ENCODE measurements at regions not wholly inside any gene's neighbourhood (a gene's known extent, or its start where the extent isn't known, plus 50 kb on each side); places are given as distances from the start of the nearest gene placed in this dataset.
A peak's percentile ranks its signal among the peaks of the same experiment; 100 is the strongest.

DNA sequence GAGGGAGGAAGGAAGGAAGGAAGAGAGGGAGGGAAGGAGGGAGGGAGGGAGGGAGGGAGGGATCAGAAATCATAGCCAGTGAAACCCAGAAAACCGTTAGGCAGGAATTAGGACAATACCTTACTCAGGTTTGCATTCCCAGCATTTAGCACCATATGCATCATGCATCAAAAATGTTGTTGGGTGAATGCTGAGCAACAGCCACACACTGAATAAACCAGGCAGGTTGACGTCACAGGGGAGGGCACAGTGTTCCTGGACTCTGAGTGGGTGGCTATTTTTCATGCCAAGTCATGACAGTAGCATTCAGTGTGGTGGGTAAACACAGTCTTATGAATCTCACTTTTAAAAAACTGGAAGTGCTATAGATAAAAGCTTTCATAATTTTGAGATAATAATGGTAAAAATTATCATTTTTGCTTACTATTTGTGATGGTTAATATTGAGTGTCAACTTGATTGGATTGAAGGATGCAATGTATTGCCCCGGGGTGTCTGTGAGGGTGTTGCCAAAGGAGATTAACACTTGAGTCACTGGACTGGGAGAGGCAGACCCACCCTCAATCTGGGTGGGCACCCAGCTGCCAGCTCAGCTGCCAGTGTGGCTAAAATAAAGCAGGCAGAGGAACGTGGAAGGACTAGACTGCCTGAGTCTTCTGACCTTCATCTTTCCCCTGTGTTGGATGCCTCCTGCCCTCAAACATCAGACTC, 199.1 kb upstream of the PRKCQ start:
- TF ChIP-seq, protein P1, sequence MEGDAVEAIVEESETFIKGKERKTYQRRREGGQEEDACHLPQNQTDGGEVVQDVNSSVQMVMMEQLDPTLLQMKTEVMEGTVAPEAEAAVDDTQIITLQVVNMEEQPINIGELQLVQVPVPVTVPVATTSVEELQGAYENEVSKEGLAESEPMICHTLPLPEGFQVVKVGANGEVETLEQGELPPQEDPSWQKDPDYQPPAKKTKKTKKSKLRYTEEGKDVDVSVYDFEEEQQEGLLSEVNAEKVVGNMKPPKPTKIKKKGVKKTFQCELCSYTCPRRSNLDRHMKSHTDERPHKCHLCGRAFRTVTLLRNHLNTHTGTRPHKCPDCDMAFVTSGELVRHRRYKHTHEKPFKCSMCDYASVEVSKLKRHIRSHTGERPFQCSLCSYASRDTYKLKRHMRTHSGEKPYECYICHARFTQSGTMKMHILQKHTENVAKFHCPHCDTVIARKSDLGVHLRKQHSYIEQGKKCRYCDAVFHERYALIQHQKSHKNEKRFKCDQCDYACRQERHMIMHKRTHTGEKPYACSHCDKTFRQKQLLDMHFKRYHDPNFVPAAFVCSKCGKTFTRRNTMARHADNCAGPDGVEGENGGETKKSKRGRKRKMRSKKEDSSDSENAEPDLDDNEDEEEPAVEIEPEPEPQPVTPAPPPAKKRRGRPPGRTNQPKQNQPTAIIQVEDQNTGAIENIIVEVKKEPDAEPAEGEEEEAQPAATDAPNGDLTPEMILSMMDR (IDR thresholded peaks at IDR 0.05; ENCODE audit: low read depth, low read length, missing control alignments), result no peak
- peak; percentile 84 for DNase-seq (ENCODE audit: extremely low read depth, low read depth)
- no peak overlapping the region for H3K4me3 ChIP-seq (replicated peaks; ENCODE audit: low read depth, low read length)

DNA sequence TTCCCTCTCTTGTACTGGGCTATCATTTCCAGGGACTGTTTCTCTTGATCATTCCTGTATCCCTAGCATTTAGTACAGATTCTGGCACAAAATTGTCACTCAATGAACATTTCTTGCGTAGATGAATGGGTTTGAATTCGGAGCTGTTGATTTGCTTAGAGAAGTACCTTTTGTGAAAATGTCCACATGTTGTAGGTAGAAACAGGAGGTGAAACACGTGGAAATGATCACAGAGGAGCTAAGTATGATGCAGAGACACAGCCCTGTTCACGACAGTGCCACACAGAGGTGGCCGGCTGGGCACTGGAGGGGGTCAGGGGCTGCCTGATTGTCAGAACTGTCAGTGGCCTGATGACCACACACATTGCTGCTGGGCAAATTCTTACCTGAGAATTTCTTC, 196.1 kb upstream of the PRKCQ start:
- TF ChIP-seq, protein P1 (IDR thresholded peaks at IDR 0.05; ENCODE audit: low read depth, low read length, missing control alignments), result no peak
- H3K4me3 ChIP-seq (replicated peaks; ENCODE audit: low read depth, low read length), result no peak overlapping the region
- DNase-seq (ENCODE audit: extremely low read depth, low read depth), result no peak

DNA sequence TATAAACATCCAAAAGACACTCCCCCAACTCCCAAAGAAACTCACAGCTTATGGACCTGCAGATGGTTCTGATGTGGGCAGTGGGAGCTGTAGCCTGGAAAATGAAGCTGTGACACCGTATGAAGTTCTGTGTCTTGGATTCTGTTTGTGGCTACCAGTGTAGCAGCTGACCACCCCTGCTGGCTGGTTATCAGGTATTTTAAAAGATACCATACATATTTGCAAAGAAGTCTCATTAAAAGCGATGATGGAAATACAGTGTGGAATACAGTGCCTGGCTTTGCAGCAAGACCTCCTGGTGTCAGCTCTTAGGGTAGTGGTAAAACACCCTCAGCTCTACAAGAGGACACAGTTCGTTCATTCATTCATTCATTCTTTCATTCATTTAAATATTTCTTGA, 194.3 kb upstream of the PRKCQ start:
- TF ChIP-seq, protein P1 (IDR thresholded peaks at IDR 0.05; ENCODE audit: low read depth, low read length, missing control alignments), result no peak
- no peak overlapping the region for H3K4me3 ChIP-seq (replicated peaks; ENCODE audit: low read depth, low read length)
- no peak for DNase-seq (ENCODE audit: extremely low read depth, low read depth)

DNA sequence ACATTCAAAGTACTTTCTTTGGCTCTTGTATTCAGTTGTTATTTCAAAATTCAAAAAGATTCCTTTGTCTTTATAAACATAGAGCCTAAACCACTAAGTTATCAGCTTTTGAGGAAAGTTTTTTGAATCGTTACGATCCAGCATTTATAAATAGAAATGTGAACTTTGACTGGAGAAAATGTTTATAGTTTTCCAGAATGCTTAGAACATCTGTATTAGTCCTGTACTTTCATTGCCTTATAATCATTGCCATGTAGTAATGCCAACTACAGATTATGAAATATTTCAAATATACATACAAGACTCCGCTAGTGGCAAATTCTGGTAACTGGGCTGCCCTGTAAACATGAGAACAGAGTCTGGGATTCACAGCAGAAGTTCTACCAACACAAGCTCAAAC, 191.3 kb upstream of the PRKCQ start:
- H3K4me3 ChIP-seq (replicated peaks; ENCODE audit: low read depth, low read length), result no peak overlapping the region
- TF ChIP-seq, protein P1 (IDR thresholded peaks at IDR 0.05; ENCODE audit: low read depth, low read length, missing control alignments), result no peak

DNA sequence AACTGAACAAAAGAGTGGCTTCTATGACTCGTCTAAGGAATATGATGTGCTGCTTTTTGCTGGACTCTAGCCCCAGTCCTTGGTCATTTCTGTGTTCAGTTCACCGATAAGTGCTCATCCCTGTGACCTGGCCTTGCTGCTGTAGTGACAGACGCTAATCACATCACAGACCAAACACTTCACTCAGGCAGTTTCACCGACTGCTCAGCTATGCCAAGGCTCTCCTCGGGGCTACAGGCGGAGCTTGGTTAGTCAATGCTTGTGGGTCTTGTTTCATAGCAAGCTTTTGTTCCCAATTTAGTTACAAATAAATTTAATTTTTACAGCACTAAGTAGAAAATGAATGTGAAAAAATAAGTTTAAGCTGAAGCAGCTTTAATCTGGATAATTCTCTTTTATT, 190.8 kb upstream of the PRKCQ start:
- TF ChIP-seq, protein P1 (IDR thresholded peaks at IDR 0.05; ENCODE audit: low read depth, low read length, missing control alignments), result no peak
- H3K4me3 ChIP-seq (replicated peaks; ENCODE audit: low read depth, low read length), result no peak overlapping the region
- no peak for DNase-seq (ENCODE audit: extremely low read depth, low read depth)

More for the DNA sequence above, 191.3 kb upstream of the PRKCQ start:
- DNase-seq (ENCODE audit: extremely low read depth, low read depth), result no peak

DNA sequence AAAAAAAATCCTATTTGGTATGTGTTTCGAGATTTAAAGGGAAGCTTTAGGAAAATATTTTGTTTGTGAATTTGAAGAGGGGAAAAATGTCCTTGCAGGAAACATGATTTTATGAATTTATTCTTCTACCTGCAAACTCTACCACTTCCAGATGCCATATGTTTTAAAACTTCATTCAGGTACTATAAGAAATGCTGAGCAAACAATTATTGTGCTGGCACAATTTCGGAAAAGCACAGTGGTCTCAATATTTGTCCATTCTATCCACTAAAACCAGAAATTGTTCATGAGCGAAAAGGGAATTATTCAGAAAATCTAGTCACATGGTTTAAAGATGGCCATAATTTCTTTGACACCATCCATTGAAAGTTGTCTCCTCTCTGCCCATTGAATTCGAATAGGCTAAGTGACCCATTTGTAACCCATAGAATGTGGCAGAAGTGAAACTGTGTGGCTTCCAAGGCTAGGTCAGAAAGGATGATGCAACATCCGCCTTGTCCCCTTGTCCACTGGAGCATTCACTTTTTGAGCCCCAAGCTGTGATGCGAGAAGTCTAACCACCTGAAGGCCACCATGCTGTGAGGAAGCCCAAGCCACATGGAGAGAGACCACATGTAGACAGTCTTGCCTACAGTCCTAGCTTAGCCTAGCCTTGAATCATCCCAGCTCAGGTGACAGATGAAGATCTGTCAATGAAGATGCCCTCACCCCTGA, 189.8 kb upstream of the PRKCQ start:
- TF ChIP-seq, protein P1 (IDR thresholded peaks at IDR 0.05; ENCODE audit: low read depth, low read length, missing control alignments), result no peak
- no peak overlapping the region for H3K4me3 ChIP-seq (replicated peaks; ENCODE audit: low read depth, low read length)
- DNase-seq (ENCODE audit: extremely low read depth, low read depth), result no peak

Data from HFF-Myc (cell line).